PC-3 (cell line): ENCODE measurements at regions not wholly inside any gene's neighbourhood (a gene's known extent, or its start where the extent isn't known, plus 50 kb on each side); places are given as distances from the start of the nearest gene placed in this dataset.

Source experiments
- ATAC-seq: fragments of 200-7000 bp; cut with Tn5 transposase; 2 replicates; pipeline ENCODE4 v1.9.1; 2020; ENCODE audit warnings: mild to moderate bottlenecking, moderate library complexity
- BruUV-seq: library from RNA; stranded (reverse); fragments of 400-500 nt; replicated peaks from 2 replicates; lab custom pipeline; 2021; lab: Mats Ljungman, UMichigan
- CTCF ChIA-PET: fragments of 300-600 bp; sonication (Branson Sonifier 250); formaldehyde crosslinking; loops from one replicate; lab custom pipeline; 2022; ENCODE audit warnings: antibody characterized with exemption; lab: Charles Lee
- POLR2A ChIA-PET: fragments of 300-600 bp; sonication (Branson Sonifier 250); formaldehyde crosslinking; loops from one replicate; lab custom pipeline; 2022; ENCODE audit warnings: antibody characterized with exemption; ENCODE audit not compliant: unreplicated experiment; lab: Charles Lee
- DNase-seq: peaks from one replicate; pipeline ENCODE4 v3.0.0-alpha.2; 2015
- H2AFZ ChIP-seq: fragments of 300-600 bp; sonication (generic); 2 replicates; pipeline ENCODE4 v1.6.0; 2016; ENCODE audit warnings: antibody characterized with exemption, low read length
- H3F3A ChIP-seq: fragments of 300-600 bp; sonication (generic); one replicate; pipeline ENCODE4 v1.6.0; 2017; ENCODE audit warnings: antibody characterized with exemption, low read length, control low read depth, mild to moderate bottlenecking; ENCODE audit not compliant: unreplicated experiment
- H3K27ac ChIP-seq: fragments of 300-600 bp; sonication (generic); 2 replicates; pipeline ENCODE4 v1.5.1; 2016; ENCODE audit warnings: mild to moderate bottlenecking, low read length
- H3K27me3 ChIP-seq: fragments of 300-600 bp; sonication (generic); 2 replicates; pipeline ENCODE4 v1.6.1; 2016; ENCODE audit warnings: low read length, mixed read lengths
- H3K36me3 ChIP-seq: fragments of 300-600 bp; sonication (generic); 2 replicates; pipeline ENCODE4 v1.6.1; 2016; ENCODE audit warnings: low read depth, mixed run types, low read length, mixed read lengths
- H3K4me1 ChIP-seq: fragments of 300-600 bp; sonication (generic); 2 replicates; pipeline ENCODE4 v1.5.1; 2016; ENCODE audit warnings: low read length; ENCODE audit not compliant: insufficient read depth
- H3K4me2 ChIP-seq: fragments of 300-600 bp; sonication (generic); 2 replicates; pipeline ENCODE4 v1.6.0; 2016; ENCODE audit warnings: low read length
- H3K4me3 ChIP-seq: fragments of 300-600 bp; sonication (generic); 2 replicates; pipeline ENCODE4 v1.5.1; 2016; ENCODE audit warnings: mild to moderate bottlenecking, low read length, mixed read lengths
- H3K79me2 ChIP-seq: fragments of 300-600 bp; sonication (generic); 2 replicates; pipeline ENCODE4 v1.6.1; 2017; ENCODE audit warnings: low read length, mixed read lengths
- H3K9ac ChIP-seq: fragments of 300-600 bp; sonication (generic); 2 replicates; pipeline ENCODE4 v1.6.0; 2016; ENCODE audit warnings: mild to moderate bottlenecking, low read length
- H3K9me2 ChIP-seq: fragments of 300-600 bp; sonication (generic); replicated peaks from 2 replicates; pipeline ENCODE4 v1.6.1; 2016; ENCODE audit warnings: mixed run types, low read length, mixed read lengths
- H3K9me3 ChIP-seq: fragments of 300-600 bp; sonication (generic); 2 replicates; pipeline ENCODE4 v1.6.1; 2016; ENCODE audit warnings: low read length, mixed read lengths
- H4K20me1 ChIP-seq: fragments of 300-600 bp; sonication (generic); 2 replicates; pipeline ENCODE4 v1.6.1; 2016; ENCODE audit warnings: low read length, mixed read lengths
- CTCF ChIP-seq: fragments of 300-600 bp; sonication (generic); conservative IDR thresholded peaks from 2 replicates; pipeline ENCODE4 v1.5.1; 2017; ENCODE audit warnings: antibody characterized with exemption, low read depth, mild to moderate bottlenecking, low read length
- EZH2 ChIP-seq: fragments of 300-600 bp; sonication (generic); IDR thresholded peaks from one replicate; pipeline ENCODE4 v1.6.1; 2017; ENCODE audit warnings: antibody characterized with exemption, mild to moderate bottlenecking, low read length; ENCODE audit not compliant: unreplicated experiment
- EZH2phosphoT487 ChIP-seq: fragments of 300-600 bp; sonication (generic); IDR thresholded peaks from 2 replicates; pipeline ENCODE4 v1.6.1; 2018; ENCODE audit warnings: mild to moderate bottlenecking, antibody characterized with exemption, low read length, borderline replicate concordance
- intact Hi-C: fragments of 100-400 bp; cut with micrococcal nuclease; formaldehyde crosslinking; loops from 2 replicates; pipeline ENCODE4 v1.9.0; 2023

- BruUV-seq: no TSS peak
- H3K9me3 ChIP-seq: no peaks in the 10 kb centered on the region
- H3K4me1 ChIP-seq: no peaks in the 10 kb centered on the region
- ATAC-seq: no peak
- H3K9ac ChIP-seq: no peak overlapping the region
- H4K20me1 ChIP-seq: no peaks in the 10 kb centered on the region
- H2AFZ ChIP-seq: no peak overlapping the region
- H3K36me3 ChIP-seq: no peaks in the 10 kb centered on the region
- no peaks in the 10 kb centered on the region for H3K79me2 ChIP-seq
- no peak for TF ChIP-seq CTCF
- no peaks in the 10 kb centered on the region for H3K9me2 ChIP-seq
- no peak overlapping the region for H3K27ac ChIP-seq
- no peak overlapping the region for H3K4me3 ChIP-seq
- POLR2A ChIA-PET: no interaction called here
- H3F3A ChIP-seq: no peaks in the 10 kb centered on the region
- peaks cover 15% of the 10 kb centered on the region for H3K27me3 ChIP-seq
- H3K4me2 ChIP-seq: no peak overlapping the region
- CTCF ChIA-PET: interaction anchor here (0.5 kb wide), 1 partner anchor 1372 kb away, joined by 4 read pairs; no protein-coding TSS in a partner anchor
- intact Hi-C loops: no loop called here
- no peak for DNase-seq
Observed at GRCh38 chr5:163766936-163767670, 261.7 kb downstream of the MAT2B start.

GRCh38 chr5:163770625-163771024 lies 265.2 kb downstream of the MAT2B start:
- POLR2A ChIA-PET: no interaction called here
- H3K36me3 ChIP-seq: no peaks in the 10 kb centered on the region

GRCh38 chr5:163772241-163772640 lies 266.8 kb downstream of the MAT2B start:
- ChIA-PET POLR2A (no interaction called here), CTCF (no interaction called here)
- Histone ChIP-seq H3K4me2 (no peak overlapping the region), H2AFZ (no peak overlapping the region), H3K9me2 (no peaks in the 10 kb centered on the region), H3K27ac (no peak overlapping the region), H3K4me1 (no peaks in the 10 kb centered on the region), H3K36me3 (no peaks in the 10 kb centered on the region), H3K9ac (no peak overlapping the region), H3F3A (no peaks in the 10 kb centered on the region), H3K4me3 (no peak overlapping the region), H3K79me2 (no peaks in the 10 kb centered on the region), H3K9me3 (no peaks in the 10 kb centered on the region), H3K27me3 (peaks cover 19% of the 10 kb centered on the region), H4K20me1 (no peaks in the 10 kb centered on the region)
- TF ChIP-seq EZH2: no peak
- no peak for TF ChIP-seq EZH2phosphoT487
- no peak for TF ChIP-seq CTCF
- intact Hi-C loops: no loop called here
- ATAC-seq (no peak), DNase-seq (no peak)
- BruUV-seq: no TSS peak

More at GRCh38 chr5:163770625-163771024, 265.2 kb downstream of the MAT2B start:
- H3K9me3 ChIP-seq: no peaks in the 10 kb centered on the region
- intact Hi-C loops: no loop called here
- H3K27ac ChIP-seq: no peak overlapping the region
- ATAC-seq (no peak), DNase-seq (no peak)
- no peak overlapping the region for H3K4me2 ChIP-seq
- no peaks in the 10 kb centered on the region for H3K79me2 ChIP-seq
- no peak overlapping the region for H2AFZ ChIP-seq
- CTCF ChIA-PET: no interaction called here
- no peaks in the 10 kb centered on the region for H4K20me1 ChIP-seq
- no peaks in the 10 kb centered on the region for H3K9me2 ChIP-seq
- no peak overlapping the region for H3K9ac ChIP-seq
- H3F3A ChIP-seq: no peaks in the 10 kb centered on the region
- no peaks in the 10 kb centered on the region for H3K4me1 ChIP-seq
- BruUV-seq: no TSS peak
- no peak for TF ChIP-seq EZH2phosphoT487
- no peak for TF ChIP-seq CTCF
- TF ChIP-seq EZH2: no peak
- H3K27me3 ChIP-seq: peaks cover 19% of the 10 kb centered on the region
- H3K4me3 ChIP-seq: no peak overlapping the region
